Coronary artery (tissue), 2 donors: ENCODE measurements at regions not wholly inside any gene's neighbourhood (a gene's known extent, or its start where the extent isn't known, plus 50 kb on each side); places are given as distances from the start of the nearest gene placed in this dataset.

Source experiments
- DNase-seq: peaks from one replicate; pipeline ENCODE4 v3.0.0-alpha.2; 2017; ENCODE audit warnings: low spot score
- H3K27ac ChIP-seq, 2 donors: fragments of 200-600 bp; sonication (generic); one replicate each; pipeline ENCODE4 v1.5.1; 2016 to 2019
- H3K4me3 ChIP-seq: fragments of 200-600 bp; sonication (generic); 2 replicates; pipeline ENCODE4 v1.5.1; 2016; ENCODE audit warnings: mild to moderate bottlenecking, moderate library complexity
- TF ChIP-seq, protein P1 (sequence below): fragments of 200-600 bp; sonication (generic); IDR thresholded peaks from one replicate; pipeline ENCODE4 v1.5.1; 2019; ENCODE audit warnings: antibody characterized with exemption

DNA sequence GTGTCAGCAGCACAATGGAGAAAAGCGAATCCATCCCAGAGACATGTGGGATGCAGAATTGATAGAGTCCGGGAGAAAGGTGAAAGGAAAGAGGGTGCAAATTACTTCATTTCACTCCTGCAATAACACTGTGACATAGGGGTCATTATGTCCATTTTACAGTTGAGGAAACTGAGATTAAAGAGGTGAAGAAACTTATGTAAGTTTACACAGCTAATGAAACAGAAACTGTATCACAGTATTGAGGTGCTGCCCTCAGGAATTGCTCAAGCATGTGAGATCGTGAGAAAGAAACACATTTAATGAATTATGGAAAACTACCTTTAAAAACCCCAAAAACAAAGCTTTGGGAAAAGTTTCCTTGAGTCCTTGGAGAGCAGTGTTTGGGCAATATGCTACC, 103.6 kb upstream of the PFN2 start:
- TF ChIP-seq, protein P1, sequence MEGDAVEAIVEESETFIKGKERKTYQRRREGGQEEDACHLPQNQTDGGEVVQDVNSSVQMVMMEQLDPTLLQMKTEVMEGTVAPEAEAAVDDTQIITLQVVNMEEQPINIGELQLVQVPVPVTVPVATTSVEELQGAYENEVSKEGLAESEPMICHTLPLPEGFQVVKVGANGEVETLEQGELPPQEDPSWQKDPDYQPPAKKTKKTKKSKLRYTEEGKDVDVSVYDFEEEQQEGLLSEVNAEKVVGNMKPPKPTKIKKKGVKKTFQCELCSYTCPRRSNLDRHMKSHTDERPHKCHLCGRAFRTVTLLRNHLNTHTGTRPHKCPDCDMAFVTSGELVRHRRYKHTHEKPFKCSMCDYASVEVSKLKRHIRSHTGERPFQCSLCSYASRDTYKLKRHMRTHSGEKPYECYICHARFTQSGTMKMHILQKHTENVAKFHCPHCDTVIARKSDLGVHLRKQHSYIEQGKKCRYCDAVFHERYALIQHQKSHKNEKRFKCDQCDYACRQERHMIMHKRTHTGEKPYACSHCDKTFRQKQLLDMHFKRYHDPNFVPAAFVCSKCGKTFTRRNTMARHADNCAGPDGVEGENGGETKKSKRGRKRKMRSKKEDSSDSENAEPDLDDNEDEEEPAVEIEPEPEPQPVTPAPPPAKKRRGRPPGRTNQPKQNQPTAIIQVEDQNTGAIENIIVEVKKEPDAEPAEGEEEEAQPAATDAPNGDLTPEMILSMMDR = no peak
- Histone ChIP-seq H3K4me3 (no peak overlapping the region), H3K27ac (no peak overlapping the region)
- no peak for DNase-seq

DNA sequence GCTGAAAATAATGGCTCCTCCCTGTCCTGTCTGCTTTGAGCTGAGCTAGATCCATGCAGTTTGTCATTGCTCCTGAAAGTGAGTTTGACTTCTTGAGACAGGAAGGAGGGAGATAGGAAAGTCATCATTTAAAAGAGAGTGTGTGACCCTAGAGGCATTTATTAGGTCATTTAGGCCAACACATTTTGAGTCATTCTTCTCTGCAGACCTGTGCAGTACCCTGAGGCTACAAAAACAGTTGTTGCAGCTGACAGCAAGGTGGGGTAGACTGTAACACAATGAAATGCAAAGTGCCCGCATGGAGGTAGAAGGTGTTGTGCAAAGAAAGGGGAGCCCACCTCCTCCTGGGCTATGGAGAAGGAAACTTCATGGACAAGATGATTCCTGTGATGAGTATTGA, 102.8 kb upstream of the PFN2 start:
- no peak overlapping the region for H3K4me3 ChIP-seq
- H3K27ac ChIP-seq = no peak overlapping the region
- TF ChIP-seq, protein P1 = no peak
- no peak for DNase-seq

DNA sequence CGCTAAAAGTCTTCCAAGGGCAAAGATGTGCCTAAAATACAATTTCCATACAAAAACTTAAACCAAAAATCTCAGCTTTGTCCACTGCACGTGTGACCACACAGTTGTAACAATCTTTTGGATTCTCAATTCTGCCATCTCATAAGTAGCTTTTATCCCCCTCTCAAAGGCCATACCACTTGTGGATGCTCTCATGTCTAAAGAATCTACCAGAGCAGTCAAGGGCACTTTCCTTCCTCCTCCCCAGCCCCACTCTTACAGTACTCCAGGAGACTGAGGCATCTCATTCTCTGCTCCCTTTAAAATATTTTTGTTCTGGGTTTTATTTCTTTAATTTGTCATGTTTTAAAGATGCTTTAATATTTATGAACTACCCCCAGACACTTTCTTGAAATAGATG, 102.3 kb upstream of the PFN2 start:
- Histone ChIP-seq H3K27ac (no peak overlapping the region), H3K4me3 (no peak overlapping the region)
- TF ChIP-seq, protein P1 = no peak
- DNase-seq = no peak

DNA sequence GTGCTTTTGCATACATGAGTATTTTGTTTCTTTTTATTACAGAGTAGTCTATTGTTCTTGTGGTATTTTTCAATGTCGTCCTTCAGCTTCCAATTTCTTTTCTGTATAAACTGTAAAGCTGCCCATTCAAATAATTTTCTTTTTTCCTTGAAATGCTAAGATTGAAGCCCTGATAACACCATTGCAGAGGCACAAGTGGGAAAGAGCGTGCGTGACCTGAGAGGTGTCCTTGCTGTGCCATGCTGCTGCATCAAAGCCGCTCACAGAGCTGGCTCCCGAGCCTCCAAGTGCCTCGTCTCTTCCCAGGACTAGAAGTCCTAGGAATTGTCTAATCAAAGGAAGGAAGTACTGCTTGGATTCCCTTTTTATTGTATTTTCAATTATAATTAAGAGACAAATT, 101.9 kb upstream of the PFN2 start:
- H3K4me3 ChIP-seq = no peak overlapping the region

DNA sequence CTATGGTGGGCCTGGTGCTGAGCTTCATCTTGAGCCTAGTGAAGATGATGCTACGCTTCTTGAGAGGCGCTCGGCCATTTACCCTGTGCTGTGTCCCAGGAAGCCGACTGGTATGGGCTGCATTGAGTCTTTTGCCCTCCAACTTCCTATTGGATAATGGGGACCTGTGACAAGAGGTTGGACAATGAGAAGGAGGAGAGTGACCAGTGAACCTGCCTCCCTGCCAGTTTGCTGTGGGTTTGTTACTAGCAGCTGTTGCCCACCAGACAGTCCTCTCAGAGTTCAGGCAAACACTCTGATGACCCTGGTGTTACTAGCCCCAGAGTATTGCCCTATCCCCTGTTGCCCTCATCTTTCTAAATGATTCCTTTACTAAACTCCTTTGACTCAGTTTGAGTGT, 99.6 kb upstream of the PFN2 start:
- Histone ChIP-seq H3K27ac (no peak overlapping the region), H3K4me3 (no peak overlapping the region)
- TF ChIP-seq, protein P1 = no peak
- DNase-seq = no peak

More for the DNA sequence above, 101.9 kb upstream of the PFN2 start:
- TF ChIP-seq, protein P1 = no peak
- DNase-seq = no peak
- H3K27ac ChIP-seq = no peak overlapping the region

DNA sequence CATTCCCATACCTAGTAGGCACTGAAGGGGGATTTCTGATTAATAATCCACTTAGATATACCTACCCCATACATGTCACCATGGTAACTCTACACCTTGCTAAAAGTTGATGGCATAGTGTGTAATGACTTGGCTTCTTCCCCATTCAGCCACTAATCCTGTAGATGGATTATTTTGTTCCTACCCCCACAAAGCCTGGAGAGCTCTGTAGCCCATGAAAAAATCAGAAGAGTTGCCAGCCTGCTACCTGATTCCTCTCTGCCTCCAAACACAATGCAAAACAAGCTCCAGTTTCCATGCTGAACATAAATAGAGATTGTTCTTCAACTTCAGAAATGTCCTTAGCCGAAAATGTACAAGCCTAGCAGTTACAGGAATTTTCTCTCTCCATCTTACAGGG, 98.9 kb upstream of the PFN2 start:
- H3K4me3 ChIP-seq = no peak overlapping the region
- H3K27ac ChIP-seq = no peak overlapping the region
- TF ChIP-seq, protein P1 = no peak
- no peak for DNase-seq

DNA sequence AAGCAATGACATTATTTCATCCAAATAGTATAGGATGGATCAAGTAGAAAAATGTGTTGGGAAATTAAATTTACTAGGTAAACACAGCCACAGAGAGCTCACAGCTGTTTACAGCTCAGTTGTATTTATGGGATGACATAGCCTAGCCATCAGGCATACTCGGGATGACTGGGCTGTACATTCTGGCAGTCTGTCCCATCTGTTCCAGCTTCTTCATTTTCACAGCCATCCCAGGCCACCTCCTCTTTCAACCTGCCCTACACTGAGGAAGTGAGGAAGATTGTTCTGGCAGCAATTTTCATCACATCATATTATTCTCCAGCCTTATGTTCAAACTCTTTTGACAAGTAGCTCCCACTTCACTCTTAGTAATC, 98.4 kb upstream of the PFN2 start:
- no peak for DNase-seq
- H3K27ac ChIP-seq = no peak overlapping the region
- TF ChIP-seq, protein P1 = no peak

More for the DNA sequence above, 98.4 kb upstream of the PFN2 start:
- H3K4me3 ChIP-seq = no peak overlapping the region
